Esophagus muscularis mucosa (tissue), 4 donors: ENCODE measurements at regions not wholly inside any gene's neighbourhood (a gene's known extent, or its start where the extent isn't known, plus 50 kb on each side); places are given as distances from the start of the nearest gene placed in this dataset.

Experiments
- DNase-seq: peaks from one replicate; pipeline ENCODE4 v3.0.0-alpha.2; 2017; ENCODE audit errors: extremely low spot score
- H3K27ac ChIP-seq, 4 donors: fragments of 200-600 bp; sonication (generic); replicated peaks in 1 of 4; 1 replicate in 3 of 4; 2 replicates in 1 of 4; pipeline ENCODE4 v1.5.1; 2016 to 2019; ENCODE audit warnings: mild to moderate bottlenecking in 1 of 4
- H3K27me3 ChIP-seq, 4 donors: fragments of 200-600 bp; sonication (generic); one replicate each; pipeline versions ENCODE4 v1.5.1 to v1.6.0; 2016 to 2019
- H3K36me3 ChIP-seq, 4 donors: fragments of 200-600 bp; sonication (generic); one replicate each; pipeline ENCODE4 v1.5.1; 2016 to 2019
- H3K4me1 ChIP-seq, 4 donors: fragments of 200-600 bp; sonication (generic); one replicate each; pipeline ENCODE4 v1.5.1; 2016 to 2019
- H3K4me3 ChIP-seq, 4 donors: fragments of 200-600 bp; sonication (generic); 1 replicate in 2 of 4; 2 replicates in 2 of 4; pipeline ENCODE4 v1.5.1; 2016 to 2019; ENCODE audit warnings: mild to moderate bottlenecking in 4 of 4, moderate library complexity in 1 of 4
- H3K9me3 ChIP-seq, 4 donors: fragments of 200-600 bp; sonication (generic); 1 replicate in 3 of 4; 2 replicates in 1 of 4; pipeline ENCODE4 v1.5.1; 2016 to 2019
- EP300 ChIP-seq: sonication (generic); formaldehyde crosslinking; IDR thresholded peaks from one replicate; pipeline ENCODE4 v1.6.1; 2017; ENCODE audit warnings: antibody characterized with exemption
- POLR2A ChIP-seq: fragments of 450-650 bp; IDR thresholded peaks from one replicate; pipeline ENCODE4 v1.6.1; 2017; ENCODE audit warnings: antibody characterized with exemption, moderate library complexity, mild to moderate bottlenecking, low read depth
- POLR2AphosphoS5 ChIP-seq, 2 donors: sonication (generic); formaldehyde crosslinking; IDR thresholded peaks; one replicate each; pipeline ENCODE4 v1.6.1; 2017; ENCODE audit warnings: antibody characterized with exemption in 2 of 2
- WGBS: methylation state at CpG from one replicate; pipeline ENCODE4 v1.1.5; 2018; 5-methylcytosine and 5-hydroxymethylcytosine counted together
- intact Hi-C: fragments of 100-400 bp; cut with DNase I; formaldehyde crosslinking; loops from one replicate; pipeline ENCODE4 v1.15.1; 2023
- TF ChIP-seq, protein P1 (sequence below), 3 experiments: fragments of 200-600 bp in 2 of 3; fragments of 450-650 bp in 1 of 3; sonication (generic) in 2 of 3; IDR thresholded peaks; one replicate each; pipeline ENCODE4 v1.5.1; 2017 to 2019; ENCODE audit warnings: antibody characterized with exemption in 3 of 3, mild to moderate bottlenecking in 2 of 3, moderate library complexity in 1 of 3

DNA sequence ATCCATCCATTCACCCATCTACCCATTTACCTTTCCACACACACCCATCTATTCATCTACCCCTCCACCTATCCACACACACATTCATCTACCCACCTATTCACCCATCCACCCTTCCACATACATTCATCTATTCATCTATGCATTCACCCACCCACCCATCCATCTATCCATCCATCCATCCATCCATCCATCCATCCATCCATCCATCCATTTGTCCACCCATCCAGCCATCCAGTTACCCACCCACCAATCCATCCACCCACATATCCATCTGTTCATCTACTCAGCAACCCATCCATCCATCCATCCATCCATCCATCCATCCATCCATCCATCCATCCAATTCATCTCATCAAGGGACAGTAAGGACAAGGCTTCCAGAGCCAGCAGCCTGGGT, 74.0 kb downstream of the INHBB start:
- Histone ChIP-seq H3K27ac (no peak overlapping the region), H3K9me3 (no peaks in the 10 kb centered on the region), H3K4me1 (no peaks in the 10 kb centered on the region), H3K4me3 (no peak overlapping the region), H3K27me3 (peaks cover 0 to 20% (median 0%) of the 10 kb centered on the region in 4 donors), H3K36me3 (no peaks in the 10 kb centered on the region)
- intact Hi-C loops, result no loop called here
- no peak for TF ChIP-seq POLR2A
- TF ChIP-seq POLR2AphosphoS5 (IDR thresholded peaks at IDR 0.05), result no peak
- DNase-seq, result no peak

DNA sequence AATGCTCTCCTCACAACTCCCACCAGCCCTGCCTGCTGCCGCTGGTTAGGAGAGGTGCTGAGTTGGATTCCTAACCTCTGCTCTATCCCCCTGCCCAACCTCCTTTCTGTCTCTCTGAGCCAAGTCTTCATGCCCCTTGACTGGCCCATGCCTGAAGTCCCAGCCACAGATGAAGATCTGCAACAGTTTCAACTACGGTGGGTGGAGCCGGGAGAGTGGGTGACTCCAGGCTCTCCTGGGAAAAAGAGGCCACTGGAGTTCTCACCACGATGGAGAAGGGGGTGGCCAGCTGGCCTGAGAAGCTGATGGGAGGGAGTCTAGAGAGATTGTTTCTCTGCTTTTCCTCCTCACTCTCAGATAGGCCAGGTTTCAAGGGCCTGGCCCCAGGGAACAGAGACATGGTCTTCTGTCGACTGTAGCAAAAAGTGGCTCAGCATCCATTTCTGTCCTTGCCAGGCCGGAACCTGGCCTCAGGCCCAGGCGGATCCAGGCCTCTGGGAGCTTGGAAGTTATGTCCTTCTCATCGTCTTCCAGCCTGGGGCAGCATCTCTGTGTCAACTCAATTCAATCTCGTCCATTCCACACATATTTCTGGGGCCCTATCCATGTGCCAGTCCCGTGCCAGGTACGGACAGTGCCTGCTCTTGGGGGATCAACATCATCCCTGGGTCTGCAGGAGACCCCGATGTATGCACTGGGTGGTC, 75.3 kb downstream of the INHBB start:
- 74% methylated on average over 11 of the region's 12 CpGs for WGBS
- intact Hi-C loops, result no loop called here

DNA sequence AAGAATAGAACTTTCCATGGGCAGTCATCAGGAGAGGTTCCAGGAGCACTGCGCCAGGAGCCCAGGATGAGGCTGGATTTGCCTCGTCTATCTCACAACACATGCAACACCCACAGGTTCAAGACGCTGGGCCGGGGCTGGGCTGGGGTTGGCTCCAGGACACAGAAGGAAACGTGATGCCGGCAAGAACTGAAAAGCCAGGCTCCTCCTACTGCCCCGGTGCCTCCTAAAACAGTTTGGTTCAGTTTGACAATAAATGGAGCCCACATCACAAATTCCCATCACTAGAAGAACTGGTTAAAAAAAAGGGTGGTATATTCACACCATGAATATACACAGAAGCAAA, 75.9 kb downstream of the INHBB start:
- H3K9me3 ChIP-seq, result no peaks in the 10 kb centered on the region
- H3K4me3 ChIP-seq, result no peak overlapping the region
- TF ChIP-seq EP300 (no peak), POLR2A (no peak), POLR2AphosphoS5 (IDR thresholded peaks at IDR 0.05) (no peak)
- TF ChIP-seq, protein P1, sequence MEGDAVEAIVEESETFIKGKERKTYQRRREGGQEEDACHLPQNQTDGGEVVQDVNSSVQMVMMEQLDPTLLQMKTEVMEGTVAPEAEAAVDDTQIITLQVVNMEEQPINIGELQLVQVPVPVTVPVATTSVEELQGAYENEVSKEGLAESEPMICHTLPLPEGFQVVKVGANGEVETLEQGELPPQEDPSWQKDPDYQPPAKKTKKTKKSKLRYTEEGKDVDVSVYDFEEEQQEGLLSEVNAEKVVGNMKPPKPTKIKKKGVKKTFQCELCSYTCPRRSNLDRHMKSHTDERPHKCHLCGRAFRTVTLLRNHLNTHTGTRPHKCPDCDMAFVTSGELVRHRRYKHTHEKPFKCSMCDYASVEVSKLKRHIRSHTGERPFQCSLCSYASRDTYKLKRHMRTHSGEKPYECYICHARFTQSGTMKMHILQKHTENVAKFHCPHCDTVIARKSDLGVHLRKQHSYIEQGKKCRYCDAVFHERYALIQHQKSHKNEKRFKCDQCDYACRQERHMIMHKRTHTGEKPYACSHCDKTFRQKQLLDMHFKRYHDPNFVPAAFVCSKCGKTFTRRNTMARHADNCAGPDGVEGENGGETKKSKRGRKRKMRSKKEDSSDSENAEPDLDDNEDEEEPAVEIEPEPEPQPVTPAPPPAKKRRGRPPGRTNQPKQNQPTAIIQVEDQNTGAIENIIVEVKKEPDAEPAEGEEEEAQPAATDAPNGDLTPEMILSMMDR (IDR thresholded peaks at IDR 0.05), result no peak
- no peaks in the 10 kb centered on the region for H3K36me3 ChIP-seq
- H3K27ac ChIP-seq, result no peak overlapping the region
- no peak for DNase-seq
- intact Hi-C loops, result no loop called here
- 45% methylated on average over 6 of the region's 7 CpGs for WGBS
- peaks cover 0 to 20% (median 0%) of the 10 kb centered on the region in 4 donors for H3K27me3 ChIP-seq
- H3K4me1 ChIP-seq, result no peaks in the 10 kb centered on the region

More for the DNA sequence above, 75.3 kb downstream of the INHBB start:
- no peaks in the 10 kb centered on the region for H3K4me1 ChIP-seq
- H3K36me3 ChIP-seq, result no peaks in the 10 kb centered on the region
- no peak overlapping the region for H3K4me3 ChIP-seq
- no peak for DNase-seq
- TF ChIP-seq POLR2A (no peak), POLR2AphosphoS5 (IDR thresholded peaks at IDR 0.05) (no peak), EP300 (no peak)
- TF ChIP-seq, protein P1 (IDR thresholded peaks at IDR 0.05), result no peak
- H3K27ac ChIP-seq, result no peak overlapping the region
- no peaks in the 10 kb centered on the region for H3K9me3 ChIP-seq
- peaks cover 0 to 20% (median 0%) of the 10 kb centered on the region in 4 donors for H3K27me3 ChIP-seq

DNA sequence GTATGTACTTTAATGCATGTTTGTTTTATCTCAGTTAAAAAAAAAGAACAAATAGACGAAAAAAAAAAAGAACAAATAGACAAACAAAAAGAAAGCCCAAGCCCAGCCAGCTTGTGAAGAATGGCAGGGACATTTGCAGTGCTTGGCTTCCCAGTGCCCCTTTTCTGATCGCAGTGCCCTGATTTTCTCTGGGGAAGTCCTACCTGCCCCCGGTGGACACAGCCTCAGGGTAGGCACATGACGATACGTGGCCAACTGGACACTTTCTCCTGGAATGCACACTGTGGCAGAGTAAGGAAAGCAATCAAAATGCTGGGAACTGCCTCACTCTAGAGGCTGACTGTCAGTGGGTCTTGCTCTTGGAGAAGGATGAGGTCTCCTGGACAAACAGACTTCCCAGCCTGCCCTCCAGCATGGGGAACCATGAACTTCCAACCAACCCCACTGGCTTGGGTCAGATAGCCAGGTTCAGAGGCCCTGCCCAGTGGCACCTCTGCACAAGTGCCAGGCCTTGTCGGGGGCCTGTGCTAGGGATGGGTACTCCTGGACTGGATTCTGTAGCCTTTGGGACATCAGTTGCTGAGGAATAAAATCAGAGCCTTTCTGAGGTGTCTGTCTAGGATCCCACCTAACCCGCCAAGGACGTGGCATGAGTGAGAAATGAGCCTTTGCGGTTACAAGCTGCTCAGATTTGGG, 76.7 kb downstream of the INHBB start:
- Histone ChIP-seq H3K4me3 (no peak overlapping the region), H3K27ac (no peak overlapping the region), H3K36me3 (no peaks in the 10 kb centered on the region), H3K4me1 (no peaks in the 10 kb centered on the region), H3K9me3 (no peaks in the 10 kb centered on the region), H3K27me3 (peaks cover 0 to 25% (median 0%) of the 10 kb centered on the region in 4 donors)
- DNase-seq, result no peak
- intact Hi-C loops, result no loop called here
- WGBS, result 91% methylated on average over 8 of the region's 9 CpGs
- TF ChIP-seq, protein P1 (IDR thresholded peaks at IDR 0.05), result no peak
- TF ChIP-seq POLR2A, result no peak
- no peak for TF ChIP-seq POLR2AphosphoS5 (IDR thresholded peaks at IDR 0.05)
- no peak for TF ChIP-seq EP300

DNA sequence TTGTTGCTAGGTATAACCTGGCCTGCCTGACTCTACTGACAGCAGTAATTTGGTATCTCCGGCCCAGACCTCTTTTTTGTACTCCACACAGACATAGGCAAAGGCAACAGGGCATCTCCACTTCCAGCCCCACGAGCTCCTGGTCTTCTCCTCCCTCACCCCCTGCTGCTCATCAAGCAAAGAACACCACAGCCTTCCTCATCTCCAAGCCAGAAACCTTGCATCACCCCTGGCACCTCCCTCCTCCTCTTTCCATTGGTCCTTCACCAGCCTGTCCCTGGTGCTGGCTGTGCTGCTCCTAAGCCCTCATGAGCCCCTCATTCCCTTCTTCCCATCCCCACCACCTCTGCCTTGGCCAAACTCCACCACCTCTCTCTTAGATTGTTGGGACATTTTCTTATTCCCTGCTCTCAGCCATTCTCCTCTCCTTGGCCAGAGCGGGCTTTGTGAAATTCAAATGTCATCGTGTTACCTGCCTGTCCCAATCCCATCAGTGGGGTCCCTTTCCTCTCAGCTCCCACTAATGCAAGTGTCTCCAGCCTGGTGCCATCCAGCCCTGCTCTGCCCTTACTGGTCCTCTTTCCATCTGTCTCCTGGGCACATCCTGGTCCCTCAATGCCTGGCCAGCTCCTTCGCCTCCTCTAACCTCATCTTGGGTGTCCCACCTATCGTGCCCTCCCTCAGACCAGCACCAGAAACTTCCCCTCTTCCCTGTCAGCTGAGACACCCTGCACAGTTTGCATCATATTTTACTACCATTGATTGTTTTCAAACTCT, 77.4 kb downstream of the INHBB start:
- H3K9me3 ChIP-seq, result no peaks in the 10 kb centered on the region
- WGBS, result 76% methylated on average over 6 of the region's 6 CpGs
- no peaks in the 10 kb centered on the region for H3K4me1 ChIP-seq
- no peak overlapping the region for H3K4me3 ChIP-seq
- H3K36me3 ChIP-seq, result no peaks in the 10 kb centered on the region
- intact Hi-C loops, result no loop called here
- DNase-seq, result no peak
- no peak for TF ChIP-seq POLR2A
- TF ChIP-seq EP300, result no peak
- TF ChIP-seq POLR2AphosphoS5 (IDR thresholded peaks at IDR 0.05), result no peak
- TF ChIP-seq, protein P1 (IDR thresholded peaks at IDR 0.05), result no peak
- peaks cover 0 to 28% (median 0%) of the 10 kb centered on the region in 4 donors for H3K27me3 ChIP-seq
- no peak overlapping the region for H3K27ac ChIP-seq
